ENCODE measurements at regions not wholly inside any gene's neighbourhood (a gene's known extent, or its start where the extent isn't known, plus 50 kb on each side); places are given as distances from the start of the nearest gene placed in this dataset.

GRCh38 chr16:16864536-16864935, 485.6 kb downstream of the NPIPA7 start:
- no peak overlapping the region for H3K4me3 ChIP-seq
- H3K27ac ChIP-seq: no peak overlapping the region

GRCh38 chr16:16865374-16865773, 486.4 kb downstream of the NPIPA7 start:
- Histone ChIP-seq H3K27ac (no peak overlapping the region), H3K4me3 (no peak overlapping the region)

GRCh38 chr16:16867973-16868372, 489.0 kb downstream of the NPIPA7 start:
- Histone ChIP-seq H3K4me3 (no peak overlapping the region), H3K27ac (no peak overlapping the region)

GRCh38 chr16:16868727-16869126, 489.8 kb downstream of the NPIPA7 start:
- no peak overlapping the region for H3K4me3 ChIP-seq
- no peak overlapping the region for H3K27ac ChIP-seq

GRCh38 chr16:16869746-16870145, 490.8 kb downstream of the NPIPA7 start:
- Histone ChIP-seq H3K4me3 (no peak overlapping the region), H3K27ac (no peak overlapping the region)

GRCh38 chr16:16871196-16871595, 492.3 kb downstream of the NPIPA7 start:
- H3K4me3 ChIP-seq: no peak overlapping the region
- no peak overlapping the region for H3K27ac ChIP-seq

GRCh38 chr16:16877061-16877460, 498.1 kb downstream of the NPIPA7 start:
- no peak overlapping the region for H3K4me3 ChIP-seq

GRCh38 chr16:16879567-16880251, 500.8 kb downstream of the NPIPA7 start:
- Histone ChIP-seq H3K27ac (no peak overlapping the region), H3K4me3 (no peak overlapping the region)

More at GRCh38 chr16:16877061-16877460, 498.1 kb downstream of the NPIPA7 start:
- no peak overlapping the region for H3K27ac ChIP-seq

GRCh38 chr16:16881814-16882213, 502.9 kb downstream of the NPIPA7 start:
- Histone ChIP-seq H3K27ac (no peak overlapping the region), H3K4me3 (no peak overlapping the region)

- H3K27ac ChIP-seq: no peak overlapping the region
- no peak overlapping the region for H3K4me3 ChIP-seq
Measured at GRCh38 chr16:16882766-16883165, 503.8 kb downstream of the NPIPA7 start.

- Histone ChIP-seq H3K27ac (no peak overlapping the region), H3K4me3 (no peak overlapping the region)
Measured at GRCh38 chr16:16884451-16884850, 505.5 kb downstream of the NPIPA7 start.

GRCh38 chr16:16887193-16887592, 508.3 kb downstream of the NPIPA7 start:
- Histone ChIP-seq H3K27ac (no peak overlapping the region), H3K4me3 (no peak overlapping the region)

GRCh38 chr16:16890964-16891363, 512.0 kb downstream of the NPIPA7 start:
- Histone ChIP-seq H3K27ac (no peak overlapping the region), H3K4me3 (no peak overlapping the region)

- Histone ChIP-seq H3K27ac (no peak overlapping the region), H3K4me3 (no peak overlapping the region)
Measured at GRCh38 chr16:16904601-16905000, 525.7 kb downstream of the NPIPA7 start.

- no peak overlapping the region for H3K27ac ChIP-seq
Measured at GRCh38 chr16:16905850-16906249, 526.9 kb downstream of the NPIPA7 start.

GRCh38 chr16:16907089-16907488, 528.1 kb downstream of the NPIPA7 start:
- no peak overlapping the region for H3K27ac ChIP-seq

More at GRCh38 chr16:16905850-16906249, 526.9 kb downstream of the NPIPA7 start:
- no peak overlapping the region for H3K4me3 ChIP-seq

GRCh38 chr16:16908077-16908476, 529.1 kb downstream of the NPIPA7 start:
- H3K4me3 ChIP-seq: no peak overlapping the region

More at GRCh38 chr16:16907089-16907488, 528.1 kb downstream of the NPIPA7 start:
- H3K4me3 ChIP-seq: no peak overlapping the region

GRCh38 chr16:16909126-16909525, 530.2 kb downstream of the NPIPA7 start:
- Histone ChIP-seq H3K27ac (no peak overlapping the region), H3K4me3 (no peak overlapping the region)

More at GRCh38 chr16:16908077-16908476, 529.1 kb downstream of the NPIPA7 start:
- no peak overlapping the region for H3K27ac ChIP-seq

GRCh38 chr16:16910666-16911065, 531.7 kb downstream of the NPIPA7 start:
- H3K4me3 ChIP-seq: no peak overlapping the region
- no peak overlapping the region for H3K27ac ChIP-seq

- H3K27ac ChIP-seq: no peak overlapping the region
- H3K4me3 ChIP-seq: no peak overlapping the region
Measured at GRCh38 chr16:16915771-16916170, 536.8 kb downstream of the NPIPA7 start.

- H3K27ac ChIP-seq: no peak overlapping the region
- H3K4me3 ChIP-seq: no peak overlapping the region
Measured at GRCh38 chr16:16917191-16917785, 538.3 kb downstream of the NPIPA7 start.

GRCh38 chr16:16923479-16923878, 544.5 kb downstream of the NPIPA7 start:
- Histone ChIP-seq H3K27ac (no peak overlapping the region), H3K4me3 (no peak overlapping the region)
